GM19395 (cell line): ENCODE measurements at regions not wholly inside any gene's neighbourhood (a gene's known extent, or its start where the extent isn't known, plus 50 kb on each side); places are given as distances from the start of the nearest gene placed in this dataset.

Experiments used
- ATAC-seq: cut with Tn5 transposase; IDR thresholded peaks from one replicate; pipeline ENCODE4 v1.9.1; 2021; ENCODE audit warnings: mild to moderate bottlenecking, moderate library complexity; ENCODE audit not compliant: unreplicated experiment

DNA sequence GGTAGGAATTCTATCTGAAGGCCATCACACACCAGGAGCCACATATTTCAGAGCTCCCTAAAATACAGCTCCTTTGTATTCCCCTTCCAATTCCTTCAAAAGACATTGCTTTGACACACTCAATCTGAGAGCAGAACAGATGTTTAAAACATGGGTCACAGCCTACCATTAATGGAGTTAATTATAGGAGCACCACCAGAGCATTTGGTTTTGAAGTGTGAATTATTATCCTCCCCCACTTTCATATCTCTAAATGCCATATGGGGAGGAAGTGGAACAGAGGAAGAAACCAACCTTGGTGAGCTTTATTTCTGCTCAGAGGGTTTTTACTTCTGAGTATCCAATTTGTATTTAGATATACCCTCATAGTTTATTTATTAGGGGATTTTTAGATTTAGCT lies 50.7 kb upstream of the TNFRSF21 start:
- ATAC-seq, result peak; percentile 63

DNA sequence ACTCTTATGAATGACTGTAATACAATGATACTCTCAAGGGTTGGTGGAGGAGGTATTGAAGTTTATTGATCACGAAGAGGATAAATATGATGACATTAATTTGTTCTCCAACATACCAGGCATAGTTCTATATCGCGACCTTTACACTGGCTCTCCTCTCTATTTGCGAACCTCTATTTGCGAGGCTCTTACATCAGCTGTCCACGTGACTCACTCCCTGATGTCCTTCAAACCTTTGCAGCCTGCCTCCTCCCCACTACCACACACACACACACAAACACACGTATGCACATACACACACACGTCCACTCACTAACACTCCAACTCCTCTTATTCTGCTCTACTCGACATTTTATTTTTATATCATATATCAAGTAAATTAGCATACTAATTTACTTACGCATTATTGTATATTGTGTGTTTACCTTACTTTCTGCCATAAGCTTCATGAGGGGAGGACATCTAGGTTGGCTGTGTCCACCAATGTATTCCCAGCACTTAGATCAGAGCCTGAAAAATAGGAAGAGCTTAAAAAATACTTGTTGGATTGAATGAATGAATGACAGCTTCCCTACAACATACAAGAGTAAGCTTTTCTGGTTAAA lies 53.3 kb upstream of the TNFRSF21 start:
- ATAC-seq, result no peak

DNA sequence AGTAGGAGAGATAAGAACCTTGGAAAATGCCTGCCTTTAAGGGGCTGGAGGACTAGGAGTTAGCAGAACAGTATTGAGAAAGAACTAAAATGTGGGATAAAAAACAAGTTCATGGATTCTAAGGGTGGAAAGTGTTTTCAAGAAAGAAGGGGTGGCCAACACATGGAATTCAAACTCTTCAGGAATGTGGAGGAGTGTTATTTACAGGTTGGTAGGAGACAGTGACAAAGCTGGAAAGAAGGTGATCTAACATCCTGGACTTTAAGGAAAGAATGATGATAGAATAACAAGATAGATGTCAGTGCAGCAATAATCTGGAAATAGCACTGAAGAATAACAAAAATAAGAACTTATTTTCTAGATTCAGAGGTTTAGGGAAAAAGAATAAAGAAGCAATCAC lies 54.0 kb upstream of the TNFRSF21 start:
- no peak for ATAC-seq

DNA sequence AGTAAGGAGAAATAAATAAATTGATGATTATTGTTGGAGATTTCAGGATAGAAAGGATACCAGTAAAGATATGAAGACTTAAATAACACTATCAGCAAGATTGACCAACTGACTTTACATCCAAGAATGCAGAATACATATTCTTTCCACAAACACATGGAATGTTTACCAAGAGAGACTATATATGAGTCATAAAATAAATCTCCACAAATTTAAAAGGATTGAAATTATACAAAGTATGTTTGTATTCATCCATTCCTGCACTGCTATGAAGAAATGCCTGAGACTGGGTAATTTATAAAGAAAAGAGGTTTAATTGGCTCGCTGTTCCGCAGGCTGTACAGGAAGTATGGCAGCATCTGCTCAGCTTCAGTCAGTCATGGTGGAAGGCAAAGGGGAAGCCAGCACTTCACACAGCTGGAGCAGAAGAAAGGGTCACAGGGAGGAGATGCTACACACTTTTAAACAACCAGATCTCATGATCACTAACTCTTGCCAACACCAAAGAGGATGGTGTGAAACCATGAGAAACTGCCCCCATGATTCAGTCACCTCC lies 56.7 kb upstream of the TNFRSF21 start:
- no peak for ATAC-seq

DNA sequence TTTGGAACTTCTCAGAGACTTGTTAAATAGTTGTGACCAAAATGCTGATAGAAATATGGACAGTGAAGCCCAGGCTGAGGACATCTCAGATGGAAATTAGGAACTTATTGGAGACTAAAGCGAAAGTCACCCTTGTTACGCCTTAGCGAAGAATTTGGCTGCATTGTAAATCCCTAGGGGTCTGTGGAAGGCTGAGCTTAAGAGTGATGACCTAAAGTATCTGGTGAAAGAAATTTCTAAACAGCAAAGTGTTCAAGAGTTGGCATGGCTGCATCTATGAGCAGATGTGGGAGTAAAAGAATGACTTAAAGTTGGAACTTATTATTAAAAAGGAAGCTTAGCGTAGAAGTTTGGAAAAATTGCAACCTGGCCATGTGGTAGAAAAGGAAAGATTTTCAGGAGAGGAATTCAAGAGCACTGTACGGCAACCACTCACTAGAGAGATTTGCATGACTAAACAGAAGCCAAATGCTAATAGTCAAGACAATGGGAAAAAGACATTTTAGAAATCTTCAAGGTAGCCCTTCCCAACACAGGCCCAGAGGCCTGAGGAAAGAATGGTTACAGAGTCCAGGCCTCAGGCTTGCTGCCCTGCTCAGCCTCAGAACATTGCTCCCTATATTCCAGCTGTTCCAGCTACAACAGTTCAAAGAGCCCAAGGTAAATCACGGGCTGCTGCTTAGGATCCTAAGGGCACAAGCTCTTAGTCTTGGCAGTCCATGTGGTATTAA lies 61.6 kb upstream of the TNFRSF21 start:
- no peak for ATAC-seq

DNA sequence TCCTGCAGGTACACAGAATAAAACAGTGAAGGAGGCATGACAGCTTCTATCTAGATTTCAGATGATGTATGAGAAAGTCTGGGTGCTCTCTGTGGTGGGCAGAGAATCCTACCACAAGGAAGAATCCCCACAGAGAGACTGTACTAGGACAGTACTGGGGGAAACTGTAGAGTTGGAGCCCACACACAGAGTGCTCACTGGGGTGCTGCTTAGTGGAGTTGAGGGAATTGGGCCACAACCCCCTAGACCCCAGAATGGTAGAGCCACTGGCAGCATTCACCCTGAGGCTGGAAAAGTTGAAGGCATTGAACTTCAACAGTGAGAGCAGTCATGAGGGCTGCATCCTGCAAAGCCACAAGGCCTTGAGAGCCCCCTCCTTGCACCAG lies 62.2 kb upstream of the TNFRSF21 start:
- no peak for ATAC-seq

DNA sequence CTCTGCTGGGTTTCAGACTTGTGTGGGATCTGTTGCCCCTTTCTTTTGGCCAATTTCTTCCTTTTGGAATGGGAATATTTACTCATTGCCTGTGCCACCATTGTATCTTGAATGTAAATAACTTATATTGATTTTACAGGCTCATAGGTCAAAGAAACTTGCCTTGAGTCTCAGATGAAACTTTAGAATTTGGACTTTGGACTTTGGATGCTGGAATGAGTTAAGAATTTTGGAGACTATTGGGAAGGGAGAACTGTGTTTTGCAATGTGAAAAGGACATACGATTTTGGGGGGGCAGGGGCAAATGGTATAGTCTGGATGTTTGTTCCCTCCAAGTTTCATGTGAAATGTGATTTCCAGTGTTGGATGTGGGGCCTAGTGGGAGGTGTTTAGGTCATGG lies 62.6 kb upstream of the TNFRSF21 start:
- ATAC-seq, result no peak

DNA sequence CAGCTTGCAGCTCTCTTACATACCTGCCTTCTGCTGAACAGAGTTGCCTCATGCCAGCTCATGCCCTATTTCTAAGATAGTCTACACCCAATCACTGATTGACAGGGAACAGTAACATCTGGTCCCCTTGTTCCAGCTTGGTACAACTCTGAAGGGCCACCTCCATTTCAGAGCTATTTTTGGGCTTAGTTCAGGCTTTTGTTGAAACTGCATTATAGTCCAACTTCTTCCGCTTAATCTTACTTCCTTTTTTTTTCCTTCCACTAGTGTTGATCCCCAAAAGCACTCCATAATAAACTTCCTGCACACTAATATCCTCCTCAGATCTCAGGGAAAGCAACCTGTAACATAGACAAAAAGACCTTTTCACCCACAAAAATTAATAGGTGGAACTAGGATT lies 65.7 kb upstream of the TNFRSF21 start:
- no peak for ATAC-seq

DNA sequence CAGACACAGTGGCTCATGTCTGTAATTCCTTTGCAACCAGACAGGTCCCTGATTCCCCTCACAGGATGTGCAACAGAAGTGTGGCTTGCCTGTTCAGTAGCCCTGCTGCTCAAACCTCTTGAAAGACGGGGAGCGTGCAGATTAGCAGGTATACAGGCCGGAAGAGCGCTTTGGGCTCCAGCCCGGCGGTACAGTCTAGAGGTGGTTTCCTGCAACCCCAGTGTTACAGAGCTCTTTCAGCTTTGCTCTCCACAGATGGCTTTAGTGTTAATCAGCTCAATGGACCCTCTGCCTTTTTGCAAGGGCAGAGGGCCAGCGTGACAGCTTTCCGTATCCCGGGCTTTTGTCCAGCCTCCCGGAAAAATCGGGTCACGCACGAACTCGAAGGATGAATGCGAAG lies 67.2 kb upstream of the TNFRSF21 start:
- ATAC-seq, result no peak

DNA sequence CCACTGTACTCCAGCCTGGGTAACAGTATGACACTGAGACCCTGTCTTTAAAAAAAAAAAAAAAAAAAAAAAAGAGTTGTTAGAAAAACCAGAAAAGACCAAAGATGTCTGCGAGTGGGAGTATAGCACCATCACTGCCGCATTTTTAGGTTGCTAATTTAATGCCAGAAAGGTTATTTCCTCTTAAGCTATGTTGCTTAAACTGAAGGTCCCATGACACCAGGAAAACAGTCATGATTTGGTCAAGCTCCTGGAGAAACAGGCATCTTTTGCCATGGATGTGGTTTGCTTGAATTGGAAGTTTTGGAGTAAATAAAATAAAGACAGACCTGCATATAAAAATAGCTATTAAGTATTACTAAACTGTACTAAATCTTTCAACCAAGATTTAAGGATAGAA lies 68.3 kb upstream of the TNFRSF21 start:
- ATAC-seq, result no peak

DNA sequence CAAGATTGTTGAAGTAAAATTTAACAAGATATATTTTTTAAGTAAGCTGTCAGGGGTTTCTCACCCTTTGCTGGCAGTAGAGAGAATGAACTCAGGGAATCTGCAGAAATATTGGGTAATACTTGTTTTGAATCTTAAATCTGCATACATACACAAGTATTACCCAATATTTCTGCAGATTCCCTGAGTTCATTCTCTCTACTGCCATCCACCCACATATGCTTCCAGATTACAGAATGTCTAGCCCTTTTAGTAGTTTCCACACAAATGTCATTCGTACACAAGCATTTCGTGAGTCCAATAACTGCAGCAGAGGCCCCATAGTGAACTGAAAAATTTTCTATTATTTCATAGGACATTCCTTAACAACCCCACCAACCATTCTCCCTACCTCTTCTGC lies 69.6 kb upstream of the TNFRSF21 start:
- ATAC-seq, result no peak

DNA sequence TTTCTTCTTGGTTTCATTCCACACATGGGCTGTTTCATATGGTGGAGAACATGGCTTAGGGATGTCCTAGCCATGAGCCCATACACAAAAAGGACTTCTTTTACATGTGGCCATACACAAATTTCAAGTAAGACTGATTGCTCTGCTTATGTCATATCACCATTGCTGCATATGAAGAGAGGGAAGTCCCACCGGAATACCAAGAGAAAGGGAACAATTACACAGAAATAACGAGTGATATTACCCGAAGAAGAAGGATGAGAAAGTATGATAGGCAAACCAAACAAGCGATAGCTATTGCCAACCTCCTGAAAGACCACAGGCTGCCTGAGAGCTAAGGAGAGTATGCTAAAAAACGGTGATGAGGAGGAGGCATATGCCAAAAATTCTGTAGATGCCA lies 70.5 kb upstream of the TNFRSF21 start:
- ATAC-seq, result no peak

DNA sequence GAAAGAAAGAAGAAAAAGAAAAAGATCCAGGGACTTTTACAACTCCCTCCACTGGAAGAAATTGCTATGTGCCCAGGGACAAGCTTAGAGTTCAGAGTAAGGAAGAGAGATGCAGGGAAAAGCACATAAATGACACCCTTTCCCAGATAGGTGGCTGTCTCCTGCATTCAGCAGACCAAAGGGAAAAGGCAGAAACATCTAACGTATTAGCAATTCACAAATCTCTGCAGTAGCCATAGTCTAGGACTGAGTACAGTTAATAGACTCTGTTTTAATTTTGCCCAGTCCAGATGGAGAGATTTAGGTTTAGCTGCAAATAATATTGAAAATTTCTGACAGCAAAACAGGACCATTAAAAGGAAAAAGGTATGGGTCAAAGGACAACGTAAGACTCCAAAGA lies 71.3 kb upstream of the TNFRSF21 start:
- ATAC-seq, result no peak

DNA sequence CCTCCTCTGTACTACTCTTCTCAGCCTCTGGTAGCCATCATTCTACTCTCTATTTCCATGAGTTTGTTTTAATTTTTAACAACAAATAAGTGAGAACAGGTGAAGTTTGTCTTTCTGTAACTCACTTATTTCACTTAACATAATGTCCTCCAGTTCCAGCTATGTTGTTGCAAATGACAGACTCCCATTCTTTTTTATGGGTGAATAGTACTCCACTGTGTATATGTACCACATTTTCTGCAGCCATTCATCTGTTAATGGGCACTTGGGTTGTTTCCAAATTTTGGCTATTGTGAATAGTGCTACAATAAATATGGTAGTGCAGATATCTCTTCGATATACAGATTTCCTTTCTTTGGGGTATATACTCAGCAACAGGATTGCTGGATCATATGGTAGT lies 73.7 kb upstream of the TNFRSF21 start:
- ATAC-seq, result no peak

DNA sequence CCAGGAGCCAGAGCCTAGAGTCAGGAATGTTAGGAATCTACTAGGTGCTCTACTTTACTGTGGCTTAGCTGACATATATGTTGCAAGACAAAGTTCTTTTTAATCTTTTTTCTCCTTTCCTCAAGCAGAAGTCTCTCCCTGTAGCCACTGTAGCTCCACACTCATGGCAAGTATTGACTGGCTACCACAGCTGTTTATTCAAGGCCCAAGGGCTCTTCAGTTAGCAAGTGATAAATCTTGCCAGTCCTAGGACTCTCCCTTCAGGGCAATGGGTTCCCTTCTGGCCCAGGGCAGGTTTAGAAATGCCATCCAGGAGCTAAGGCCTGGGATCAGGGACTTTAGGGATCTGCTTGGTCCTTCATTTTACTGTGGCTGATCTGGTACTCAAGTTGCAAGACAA lies 82.0 kb upstream of the TNFRSF21 start:
- ATAC-seq, result no peak

DNA sequence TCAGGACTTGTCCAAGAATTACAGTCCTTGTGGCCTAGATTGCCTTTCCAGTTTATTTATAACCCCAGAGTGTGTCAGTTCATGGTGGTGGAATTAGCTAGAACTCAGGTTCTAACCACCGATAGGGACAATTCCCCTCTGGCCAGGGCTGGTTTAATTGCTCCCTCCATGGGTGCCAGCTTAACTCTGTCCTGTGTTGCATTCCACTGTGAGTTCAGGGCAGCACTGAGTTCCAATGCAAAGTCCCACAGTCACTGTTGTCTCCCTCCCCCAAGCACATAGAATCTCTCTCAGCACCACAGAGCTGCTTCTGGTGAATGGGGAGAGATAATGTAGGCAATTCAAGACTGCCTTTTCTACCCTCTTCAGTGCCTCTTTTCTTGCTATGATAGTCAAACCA lies 82.5 kb upstream of the TNFRSF21 start:
- ATAC-seq, result no peak

DNA sequence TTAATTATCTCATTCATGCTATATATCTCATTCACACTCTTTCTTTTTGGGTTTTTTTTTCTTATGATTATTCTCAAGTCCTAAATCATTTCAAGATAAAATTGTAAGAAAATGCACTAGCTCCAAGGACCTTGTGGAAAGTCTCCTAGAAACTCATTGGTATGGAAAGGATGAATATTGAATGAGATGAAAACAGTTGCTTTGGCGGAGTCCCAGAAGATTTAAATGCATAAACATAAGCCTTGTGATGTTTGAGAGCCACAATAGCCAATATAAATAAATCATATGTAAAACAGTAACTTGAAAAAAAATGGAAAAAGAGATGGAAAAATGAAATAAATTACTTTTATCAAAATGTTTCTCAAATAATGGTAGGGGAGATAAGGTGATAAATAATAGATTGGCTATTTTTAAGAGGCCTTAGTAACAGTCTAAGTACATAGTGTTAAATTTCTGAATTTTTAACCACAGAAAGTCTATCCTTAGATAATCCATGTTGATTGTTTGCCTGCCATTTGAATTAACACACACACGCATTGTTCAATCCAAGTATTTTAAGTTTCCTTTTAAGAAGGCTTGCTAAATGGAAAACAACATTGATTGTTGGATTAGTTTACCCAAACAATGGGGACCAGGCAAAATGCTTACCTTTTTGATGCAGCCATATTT lies 81.1 kb upstream of the CD2AP start:
- no peak for ATAC-seq

DNA sequence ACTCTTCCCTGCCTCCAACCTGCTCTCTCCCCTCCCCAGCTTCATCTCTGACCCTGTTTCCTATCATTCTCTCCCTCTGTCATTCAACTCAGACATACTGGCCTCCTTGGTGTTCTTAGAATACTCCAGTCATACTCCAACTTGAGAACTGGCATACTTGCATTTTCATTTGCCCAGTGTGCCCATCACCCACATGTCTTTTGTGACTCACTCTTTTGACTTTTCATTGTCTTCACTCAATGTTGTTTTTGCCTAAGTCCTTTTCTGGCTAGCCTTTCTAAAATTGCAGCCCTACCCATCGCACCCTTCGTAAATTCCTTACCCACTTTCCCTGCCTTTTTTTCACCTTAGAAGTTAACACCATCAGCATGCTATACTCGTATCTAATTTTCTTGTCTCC lies 77.0 kb upstream of the CD2AP start:
- no peak for ATAC-seq

DNA sequence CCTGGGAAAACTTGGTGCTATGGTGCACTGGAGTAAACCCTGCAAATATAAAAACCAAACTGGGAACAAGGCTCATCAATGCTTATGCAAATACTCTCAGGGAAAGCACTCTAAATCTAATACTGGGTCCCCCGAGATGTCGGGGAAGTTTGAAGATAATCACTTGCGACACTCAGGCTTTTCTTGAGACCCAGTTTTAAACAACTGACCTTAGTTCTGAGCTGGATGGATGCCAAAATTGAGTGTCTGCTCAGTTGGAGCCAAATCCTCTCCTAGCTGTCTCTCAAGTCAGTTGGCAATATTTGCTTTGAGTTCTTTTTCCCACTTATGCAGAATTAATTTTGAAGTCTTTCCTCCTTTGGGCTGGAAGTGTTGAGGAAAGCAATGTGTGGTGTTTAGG lies 75.5 kb upstream of the CD2AP start:
- ATAC-seq, result no peak

DNA sequence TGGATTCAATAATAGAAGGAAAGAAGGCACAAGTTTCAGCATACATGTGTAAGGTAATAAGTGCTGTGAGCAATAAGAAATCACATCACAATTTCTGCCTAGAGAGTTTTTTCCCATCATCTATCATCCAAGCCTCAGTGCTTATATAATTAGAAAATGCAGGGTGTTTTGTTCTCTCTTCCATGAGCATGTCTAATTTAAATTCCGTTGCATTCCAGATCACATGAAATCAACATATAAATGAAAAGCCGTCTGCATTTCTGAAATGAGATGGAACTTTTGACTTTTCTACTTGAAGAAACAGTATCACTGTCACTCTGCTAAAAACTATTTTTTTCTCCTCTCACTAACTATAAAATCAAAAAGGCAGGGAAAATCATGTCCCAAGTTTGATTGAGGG lies 74.5 kb upstream of the CD2AP start:
- no peak for ATAC-seq

DNA sequence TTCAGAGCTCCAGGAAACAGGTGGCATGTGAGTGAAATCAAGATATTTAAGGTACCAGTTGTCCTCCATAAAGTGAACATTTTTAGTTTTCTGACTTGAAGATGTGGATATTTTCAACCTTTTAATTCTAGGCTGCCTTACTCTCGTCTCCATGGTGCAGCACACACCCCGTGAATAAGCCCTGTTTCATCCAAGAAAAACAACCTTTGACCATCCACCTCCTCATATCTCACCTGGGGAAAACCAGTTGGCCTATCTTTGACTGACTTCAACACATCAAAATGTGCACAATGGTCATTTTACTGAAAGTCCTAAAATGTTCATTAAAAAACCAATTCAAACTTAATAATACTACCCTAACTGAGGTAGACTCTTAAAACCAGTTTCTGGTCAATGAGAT lies 73.8 kb upstream of the CD2AP start:
- no peak for ATAC-seq

DNA sequence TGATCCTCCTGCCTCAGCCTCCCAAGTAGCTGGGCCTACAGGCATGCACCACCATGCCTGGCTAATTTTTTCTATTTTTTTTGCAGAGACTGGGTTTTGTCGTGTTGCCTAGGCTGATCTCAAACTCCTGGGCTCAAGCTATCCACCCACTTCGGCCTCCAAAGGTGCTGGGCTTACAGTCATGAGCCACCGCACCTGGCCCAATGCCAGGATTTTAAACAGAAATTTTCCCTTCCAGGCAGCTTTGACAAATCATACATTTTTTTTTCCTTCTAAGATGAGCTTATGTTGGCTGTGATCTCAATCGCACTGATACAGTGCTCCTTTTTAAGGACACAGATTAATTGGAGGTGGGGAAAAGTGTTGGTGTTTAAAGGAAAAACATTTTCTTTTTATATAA lies 73.2 kb upstream of the CD2AP start:
- ATAC-seq, result no peak
